GM13976 (cell line): ENCODE measurements at regions not wholly inside any gene's neighbourhood (a gene's known extent, or its start where the extent isn't known, plus 50 kb on each side); places are given as distances from the start of the nearest gene placed in this dataset.

Experiments used
- DNase-seq: peaks from one replicate; pipeline ENCODE4 v3.0.0; 2012; ENCODE audit warnings: low spot score
- CTCF ChIP-seq: IDR thresholded peaks from 2 replicates; pipeline ENCODE4 v1.5.1; 2012; ENCODE audit warnings: borderline replicate concordance, mild to moderate bottlenecking; ENCODE audit not compliant: insufficient read depth; ENCODE audit errors: extremely low read depth, missing control alignments, control extremely low read depth
- in situ Hi-C: fragments of 300-500 bp; cut with MboI; formaldehyde crosslinking; loops from one replicate; pipeline ENCODE4 v1.12.0; 2022; ENCODE audit warnings: low sequenced_read_pairs, mixed read lengths, inconsistent platforms; ENCODE audit not compliant: unreplicated experiment

DNA sequence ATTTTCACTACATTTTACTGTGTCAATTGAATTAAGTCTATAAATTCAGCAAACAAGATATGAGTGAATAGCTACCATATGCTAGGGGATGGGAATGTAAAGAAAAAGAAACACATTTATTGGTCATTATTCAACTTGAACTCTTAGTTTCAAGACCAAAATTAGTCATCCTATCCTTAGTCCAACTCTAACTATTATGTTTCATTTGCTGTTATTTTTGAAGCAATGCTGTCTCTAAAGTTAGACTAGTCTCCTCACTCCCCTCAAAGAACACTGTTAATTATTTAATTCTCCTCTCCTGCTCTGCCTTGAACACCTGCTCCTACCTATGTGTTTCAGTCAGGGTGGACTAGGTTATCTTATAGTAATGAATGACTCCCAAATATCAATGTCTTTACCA lies 920.9 kb downstream of the TUSC7 start:
- no peak for DNase-seq
- no peak for TF ChIP-seq CTCF
- in situ Hi-C loops: no loop called here

GRCh38 chr3:117630885-117631284 lies 921.3 kb downstream of the TUSC7 start:
- no peak for TF ChIP-seq CTCF
- in situ Hi-C loops: no loop called here
- DNase-seq: no peak

GRCh38 chr3:117631781-117632180 lies 922.2 kb downstream of the TUSC7 start:
- DNase-seq: no peak
- in situ Hi-C loops: no loop called here

DNA sequence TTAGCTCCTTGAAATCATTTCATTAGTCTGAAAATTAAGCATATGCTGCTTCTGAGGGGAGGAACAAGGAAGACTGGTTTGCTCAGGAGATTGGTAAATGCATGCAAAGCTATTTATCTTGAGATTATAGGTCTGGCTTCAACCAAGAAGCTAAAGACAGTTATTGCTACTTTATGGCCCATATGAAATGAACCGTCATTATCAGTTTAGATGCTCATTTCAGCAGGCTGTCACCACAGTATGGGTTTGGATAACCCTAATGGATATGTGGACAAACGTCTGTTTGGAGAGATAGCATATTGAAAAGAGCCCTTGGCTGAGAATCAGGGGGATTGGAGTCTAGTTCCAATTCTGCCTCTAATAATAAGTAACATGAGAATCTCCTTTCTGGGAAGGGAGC lies 922.6 kb downstream of the TUSC7 start:
- TF ChIP-seq CTCF: no peak
- in situ Hi-C loops: no loop called here
- DNase-seq: no peak

More at GRCh38 chr3:117631781-117632180, 922.2 kb downstream of the TUSC7 start:
- TF ChIP-seq CTCF: no peak

DNA sequence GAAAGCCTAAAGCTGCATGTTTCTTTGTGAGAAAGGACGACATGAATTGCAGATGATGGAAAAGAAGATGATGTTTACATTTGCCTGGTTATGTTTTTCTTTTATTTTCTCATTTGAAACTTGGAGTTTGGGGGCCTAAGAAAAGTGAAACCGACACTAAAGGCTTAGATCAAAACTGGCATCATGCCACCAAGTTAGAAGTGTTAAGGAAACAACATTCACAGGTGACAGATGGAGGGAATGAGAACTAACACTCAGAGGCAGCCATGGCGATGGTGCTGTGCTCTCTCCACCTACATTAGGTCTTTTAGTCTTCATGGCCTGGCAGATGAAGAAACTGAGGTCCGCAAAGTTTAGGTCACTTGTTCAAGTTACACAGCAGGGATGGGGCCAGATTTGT lies 923.6 kb downstream of the TUSC7 start:
- no peak for DNase-seq
- in situ Hi-C loops: no loop called here
- no peak for TF ChIP-seq CTCF

GRCh38 chr3:117637666-117638065 lies 928.1 kb downstream of the TUSC7 start:
- in situ Hi-C loops: no loop called here
- TF ChIP-seq CTCF: no peak
- DNase-seq: no peak

DNA sequence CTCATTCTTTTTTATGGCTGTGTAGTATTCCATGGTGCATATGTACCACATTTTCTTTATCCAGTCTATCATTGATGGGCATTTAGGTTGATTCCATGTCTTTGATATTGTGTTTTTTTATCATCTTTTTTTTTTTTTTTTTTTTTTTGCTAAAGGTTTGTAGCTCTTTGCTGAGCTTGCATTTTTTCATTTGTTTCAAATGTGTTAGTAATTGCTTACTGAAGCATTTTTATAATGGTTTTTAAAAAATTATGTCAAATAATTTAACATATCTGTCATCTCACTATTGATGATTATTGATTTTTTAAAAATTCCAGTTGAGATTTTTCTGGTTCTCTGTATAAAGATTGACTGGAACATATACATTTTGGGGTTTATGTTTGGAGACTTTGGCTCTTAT lies 934.6 kb downstream of the TUSC7 start:
- in situ Hi-C loops: no loop called here
- DNase-seq: no peak
- TF ChIP-seq CTCF: no peak
